ENCODE measurements at regions not wholly inside any gene's neighbourhood (a gene's known extent, or its start where the extent isn't known, plus 50 kb on each side); places are given as distances from the start of the nearest gene placed in this dataset.

DNA sequence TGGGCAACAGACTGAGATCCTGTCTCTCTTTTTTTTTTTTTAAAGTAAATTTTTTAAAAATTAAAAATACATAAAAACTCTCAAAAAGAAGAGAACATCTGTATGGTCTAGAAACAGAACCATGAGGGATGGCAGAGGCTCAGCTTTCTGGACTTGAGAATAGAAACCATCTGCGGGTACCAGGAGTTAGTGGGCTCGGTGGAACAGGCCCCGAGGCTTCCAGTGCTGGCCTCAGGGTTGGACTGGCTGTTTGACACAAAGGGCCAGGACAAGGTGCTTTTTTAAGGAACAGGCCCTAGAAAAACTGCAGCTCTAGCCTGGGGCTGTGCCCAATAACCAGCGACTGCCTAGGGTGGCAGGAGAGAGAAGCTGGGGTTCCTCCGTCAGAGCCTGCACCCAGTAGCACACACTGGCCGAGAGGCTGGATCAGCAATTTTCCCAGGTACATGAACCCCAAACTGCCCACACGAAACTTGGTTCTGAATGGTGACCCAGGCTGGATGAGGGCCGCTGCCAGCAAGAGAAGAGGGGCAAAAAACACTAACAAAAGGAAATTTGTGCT, 131.0 kb upstream of the OLIG3 start:
- Histone ChIP-seq H4K20me1 (ENCODE audit: insufficient read depth) (no peaks in the 10 kb centered on the region), H3K9ac (no peak overlapping the region), H3K4me1 (ENCODE audit: control insufficient read depth in 1 of 2, insufficient read depth in 2 of 2, low read depth in 1 of 2, low read length in 1 of 2) (no peaks in the 10 kb centered on the region; a peak in 1 of 4 replicates), H3K27ac (ENCODE audit: low read depth in 2 of 2, low read length in 1 of 2) (no peak overlapping the region), H3K9me3 (no peaks in the 10 kb centered on the region), H3K36me3 (replicated peaks in 1 of 2; ENCODE audit: control insufficient read depth in 1 of 2, insufficient read depth in 2 of 2, low read length in 1 of 2) (no peaks in the 10 kb centered on the region), H3K27me3 (ENCODE audit: insufficient read depth) (no peaks in the 10 kb centered on the region), H3F3A (replicated peaks; ENCODE audit: insufficient read depth) (no peaks in the 10 kb centered on the region), H2AFZ (ENCODE audit: low read depth) (no peak overlapping the region), H3K79me2 (ENCODE audit: insufficient read depth) (no peaks in the 10 kb centered on the region), H3K4me2 (peak overlapping the region; percentile 37; the same call in 1 of the 2 replicates), H3K4me3 (ENCODE audit: low read depth in 2 of 2, low read length in 1 of 2) (no peak overlapping the region; a peak in 1 of 4 replicates), H3K9me2 (no peaks in the 10 kb centered on the region)
- TF ChIP-seq, protein P1, sequence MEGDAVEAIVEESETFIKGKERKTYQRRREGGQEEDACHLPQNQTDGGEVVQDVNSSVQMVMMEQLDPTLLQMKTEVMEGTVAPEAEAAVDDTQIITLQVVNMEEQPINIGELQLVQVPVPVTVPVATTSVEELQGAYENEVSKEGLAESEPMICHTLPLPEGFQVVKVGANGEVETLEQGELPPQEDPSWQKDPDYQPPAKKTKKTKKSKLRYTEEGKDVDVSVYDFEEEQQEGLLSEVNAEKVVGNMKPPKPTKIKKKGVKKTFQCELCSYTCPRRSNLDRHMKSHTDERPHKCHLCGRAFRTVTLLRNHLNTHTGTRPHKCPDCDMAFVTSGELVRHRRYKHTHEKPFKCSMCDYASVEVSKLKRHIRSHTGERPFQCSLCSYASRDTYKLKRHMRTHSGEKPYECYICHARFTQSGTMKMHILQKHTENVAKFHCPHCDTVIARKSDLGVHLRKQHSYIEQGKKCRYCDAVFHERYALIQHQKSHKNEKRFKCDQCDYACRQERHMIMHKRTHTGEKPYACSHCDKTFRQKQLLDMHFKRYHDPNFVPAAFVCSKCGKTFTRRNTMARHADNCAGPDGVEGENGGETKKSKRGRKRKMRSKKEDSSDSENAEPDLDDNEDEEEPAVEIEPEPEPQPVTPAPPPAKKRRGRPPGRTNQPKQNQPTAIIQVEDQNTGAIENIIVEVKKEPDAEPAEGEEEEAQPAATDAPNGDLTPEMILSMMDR (IDR thresholded peaks at IDR 0.05): no peak
- no peak for TF ChIP-seq FOXM1 (IDR thresholded peaks at IDR 0.05; ENCODE audit: low read depth)
- TF ChIP-seq, protein P2, sequence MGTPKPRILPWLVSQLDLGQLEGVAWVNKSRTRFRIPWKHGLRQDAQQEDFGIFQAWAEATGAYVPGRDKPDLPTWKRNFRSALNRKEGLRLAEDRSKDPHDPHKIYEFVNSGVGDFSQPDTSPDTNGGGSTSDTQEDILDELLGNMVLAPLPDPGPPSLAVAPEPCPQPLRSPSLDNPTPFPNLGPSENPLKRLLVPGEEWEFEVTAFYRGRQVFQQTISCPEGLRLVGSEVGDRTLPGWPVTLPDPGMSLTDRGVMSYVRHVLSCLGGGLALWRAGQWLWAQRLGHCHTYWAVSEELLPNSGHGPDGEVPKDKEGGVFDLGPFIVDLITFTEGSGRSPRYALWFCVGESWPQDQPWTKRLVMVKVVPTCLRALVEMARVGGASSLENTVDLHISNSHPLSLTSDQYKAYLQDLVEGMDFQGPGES (IDR thresholded peaks at IDR 0.05; ENCODE audit: low read depth, low read length): no peak
- TF ChIP-seq, protein P3, sequence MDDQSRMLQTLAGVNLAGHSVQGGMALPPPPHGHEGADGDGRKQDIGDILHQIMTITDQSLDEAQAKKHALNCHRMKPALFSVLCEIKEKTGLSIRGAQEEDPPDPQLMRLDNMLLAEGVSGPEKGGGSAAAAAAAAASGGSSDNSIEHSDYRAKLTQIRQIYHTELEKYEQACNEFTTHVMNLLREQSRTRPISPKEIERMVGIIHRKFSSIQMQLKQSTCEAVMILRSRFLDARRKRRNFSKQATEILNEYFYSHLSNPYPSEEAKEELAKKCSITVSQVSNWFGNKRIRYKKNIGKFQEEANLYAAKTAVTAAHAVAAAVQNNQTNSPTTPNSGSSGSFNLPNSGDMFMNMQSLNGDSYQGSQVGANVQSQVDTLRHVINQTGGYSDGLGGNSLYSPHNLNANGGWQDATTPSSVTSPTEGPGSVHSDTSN (IDR thresholded peaks at IDR 0.05): no peak
- TF ChIP-seq, protein P4, sequence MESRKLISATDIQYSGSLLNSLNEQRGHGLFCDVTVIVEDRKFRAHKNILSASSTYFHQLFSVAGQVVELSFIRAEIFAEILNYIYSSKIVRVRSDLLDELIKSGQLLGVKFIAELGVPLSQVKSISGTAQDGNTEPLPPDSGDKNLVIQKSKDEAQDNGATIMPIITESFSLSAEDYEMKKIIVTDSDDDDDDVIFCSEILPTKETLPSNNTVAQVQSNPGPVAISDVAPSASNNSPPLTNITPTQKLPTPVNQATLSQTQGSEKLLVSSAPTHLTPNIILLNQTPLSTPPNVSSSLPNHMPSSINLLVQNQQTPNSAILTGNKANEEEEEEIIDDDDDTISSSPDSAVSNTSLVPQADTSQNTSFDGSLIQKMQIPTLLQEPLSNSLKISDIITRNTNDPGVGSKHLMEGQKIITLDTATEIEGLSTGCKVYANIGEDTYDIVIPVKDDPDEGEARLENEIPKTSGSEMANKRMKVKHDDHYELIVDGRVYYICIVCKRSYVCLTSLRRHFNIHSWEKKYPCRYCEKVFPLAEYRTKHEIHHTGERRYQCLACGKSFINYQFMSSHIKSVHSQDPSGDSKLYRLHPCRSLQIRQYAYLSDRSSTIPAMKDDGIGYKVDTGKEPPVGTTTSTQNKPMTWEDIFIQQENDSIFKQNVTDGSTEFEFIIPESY (IDR thresholded peaks at IDR 0.05; ENCODE audit: borderline replicate concordance, low read depth): no peak
- no peak for TF ChIP-seq JUND (IDR thresholded peaks at IDR 0.05)
- TF ChIP-seq, protein P5, sequence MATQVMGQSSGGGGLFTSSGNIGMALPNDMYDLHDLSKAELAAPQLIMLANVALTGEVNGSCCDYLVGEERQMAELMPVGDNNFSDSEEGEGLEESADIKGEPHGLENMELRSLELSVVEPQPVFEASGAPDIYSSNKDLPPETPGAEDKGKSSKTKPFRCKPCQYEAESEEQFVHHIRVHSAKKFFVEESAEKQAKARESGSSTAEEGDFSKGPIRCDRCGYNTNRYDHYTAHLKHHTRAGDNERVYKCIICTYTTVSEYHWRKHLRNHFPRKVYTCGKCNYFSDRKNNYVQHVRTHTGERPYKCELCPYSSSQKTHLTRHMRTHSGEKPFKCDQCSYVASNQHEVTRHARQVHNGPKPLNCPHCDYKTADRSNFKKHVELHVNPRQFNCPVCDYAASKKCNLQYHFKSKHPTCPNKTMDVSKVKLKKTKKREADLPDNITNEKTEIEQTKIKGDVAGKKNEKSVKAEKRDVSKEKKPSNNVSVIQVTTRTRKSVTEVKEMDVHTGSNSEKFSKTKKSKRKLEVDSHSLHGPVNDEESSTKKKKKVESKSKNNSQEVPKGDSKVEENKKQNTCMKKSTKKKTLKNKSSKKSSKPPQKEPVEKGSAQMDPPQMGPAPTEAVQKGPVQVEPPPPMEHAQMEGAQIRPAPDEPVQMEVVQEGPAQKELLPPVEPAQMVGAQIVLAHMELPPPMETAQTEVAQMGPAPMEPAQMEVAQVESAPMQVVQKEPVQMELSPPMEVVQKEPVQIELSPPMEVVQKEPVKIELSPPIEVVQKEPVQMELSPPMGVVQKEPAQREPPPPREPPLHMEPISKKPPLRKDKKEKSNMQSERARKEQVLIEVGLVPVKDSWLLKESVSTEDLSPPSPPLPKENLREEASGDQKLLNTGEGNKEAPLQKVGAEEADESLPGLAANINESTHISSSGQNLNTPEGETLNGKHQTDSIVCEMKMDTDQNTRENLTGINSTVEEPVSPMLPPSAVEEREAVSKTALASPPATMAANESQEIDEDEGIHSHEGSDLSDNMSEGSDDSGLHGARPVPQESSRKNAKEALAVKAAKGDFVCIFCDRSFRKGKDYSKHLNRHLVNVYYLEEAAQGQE (IDR thresholded peaks at IDR 0.05; ENCODE audit: low read depth, low read length): no peak
- ChIA-PET CTCF (interaction anchor here (0.7 to 1.0 kb wide), 5 partner anchors 15 to 133 kb away, joined by 3 read pairs; no protein-coding TSS in a partner anchor), POLR2A (interaction anchor here (0.6 kb wide), 1 partner anchor 151 kb away, joined by 3 read pairs; no protein-coding TSS in a partner anchor)
- WGBS (ENCODE audit: low lambda C conversion rate): 9% methylated on average over 7 of the region's 8 CpGs
- no peak for DNase-seq

All from SK-N-SH (cell line).